HCT116 (cell line): ENCODE measurements at regions not wholly inside any gene's neighbourhood (a gene's known extent, or its start where the extent isn't known, plus 50 kb on each side); places are given as distances from the start of the nearest gene placed in this dataset.

ENCODE experiments used
- ATAC-seq: fragments of 200-7000 bp; cut with Tn5 transposase; 2 replicates; pipeline ENCODE4 v1.9.1; 2020; ENCODE audit warnings: mild to moderate bottlenecking, moderate library complexity
- BruUV-seq: library from RNA; stranded (reverse); fragments of 400-500 nt; replicated peaks from 2 replicates; lab custom pipeline; 2021; lab: Mats Ljungman, UMichigan
- CTCF ChIA-PET: fragments of 300-600 bp; sonication (Branson Sonifier 250); formaldehyde crosslinking; loops from one replicate; lab custom pipeline; 2021; ENCODE audit warnings: antibody characterized with exemption; lab: Charles Lee
- POLR2A ChIA-PET: fragments of 300-600, 350-600 bp; sonication (Branson Sonifier 250); formaldehyde crosslinking; loops from one replicate; lab custom pipeline; 2021; ENCODE audit warnings: antibody characterized with exemption; lab: Charles Lee
- RAD21 ChIA-PET, 2 experiments: fragments of 300-600 bp; sonication (Branson Sonifier 250); formaldehyde crosslinking; loops; one replicate each; lab custom pipeline; 2023; ENCODE audit warnings: low total read pairs in 2 of 2; ENCODE audit not compliant: uncharacterized antibody in 2 of 2, unreplicated experiment in 2 of 2, low non-redundant PET in 1 of 2; lab: Charles Lee
- DNase-seq: peaks from one replicate; pipeline ENCODE4 v3.0.0-alpha.2; 2010; ENCODE audit warnings: low read depth, low spot score
- H2AFZ ChIP-seq: fragments of 200-600 bp; shearing (Covaris generic), sonication (generic); 2 replicates; pipeline ENCODE4 v1.6.1; 2017; ENCODE audit warnings: low read depth, mixed run types, mixed read lengths, antibody characterized with exemption, low read length; ENCODE audit not compliant: poor library complexity, severe bottlenecking
- H3K27ac ChIP-seq: 2 replicates; pipeline ENCODE4 v1.5.1; 2012; ENCODE audit warnings: low read depth, low read length
- H3K27me3 ChIP-seq: fragments of 200-600 bp; sonication (generic); 2 replicates; pipeline ENCODE4 v1.6.1; 2016; ENCODE audit warnings: mixed run types, low read length, mixed read lengths; ENCODE audit not compliant: insufficient read depth
- H3K36me3 ChIP-seq, 2 experiments: fragments of 200-500 bp in 1 of 2; fragments of 200-600 bp in 1 of 2; sonication (Bioruptor generic) in 1 of 2; sonication (generic) in 1 of 2; 2 replicates each; pipeline versions ENCODE4 v1.5.1 to v1.6.1; 2014 to 2016; ENCODE audit warnings: low read length in 2 of 2, inconsistent platforms in 1 of 2, mixed read lengths in 1 of 2, mixed run types in 1 of 2; ENCODE audit not compliant: insufficient read depth in 2 of 2, control insufficient read depth in 1 of 2
- H3K4me1 ChIP-seq, 2 experiments: fragments of 200-600 bp in 1 of 2; sonication (generic) in 1 of 2; 2 replicates each; pipeline versions ENCODE4 v1.5.1 to v1.6.1; 2012 to 2017; ENCODE audit warnings: low read length in 2 of 2, inconsistent platforms in 1 of 2, mild to moderate bottlenecking in 1 of 2, mixed read lengths in 1 of 2, mixed run types in 1 of 2, moderate library complexity in 1 of 2; ENCODE audit not compliant: insufficient read depth in 2 of 2, control insufficient read depth in 1 of 2
- H3K4me2 ChIP-seq: fragments of 200-600 bp; sonication (generic); 2 replicates; pipeline ENCODE4 v1.6.1; 2017; ENCODE audit warnings: mixed run types, low read length, mixed read lengths
- H3K4me3 ChIP-seq, 2 experiments: fragments of 200-600 bp in 1 of 2; sonication (generic) in 1 of 2; replicated peaks in 1 of 2; 2 replicates each; pipeline ENCODE4 v1.5.1; 2011 to 2016; ENCODE audit warnings: low read length in 2 of 2, control low read depth in 1 of 2, low read depth in 1 of 2, mild to moderate bottlenecking in 1 of 2, mixed read lengths in 1 of 2, mixed run types in 1 of 2
- H3K79me2 ChIP-seq: fragments of 200-600 bp; sonication (generic); 2 replicates; pipeline ENCODE4 v1.6.1; 2017; ENCODE audit warnings: mild to moderate bottlenecking, mixed run types, low read length, moderate library complexity, mixed read lengths; ENCODE audit not compliant: insufficient read depth
- H3K9ac ChIP-seq: fragments of 200-600 bp; sonication (generic); 2 replicates; pipeline ENCODE4 v1.6.1; 2016; ENCODE audit warnings: low read length, mixed read lengths
- H3K9me2 ChIP-seq: fragments of 200-600 bp; sonication (generic), shearing (Covaris generic); 2 replicates; pipeline ENCODE4 v1.6.1; 2017; ENCODE audit warnings: mixed run types, mild to moderate bottlenecking, moderate library complexity; ENCODE audit not compliant: insufficient read depth
- H3K9me3 ChIP-seq, 2 experiments: fragments of 200-500 bp in 1 of 2; fragments of 200-600 bp in 1 of 2; sonication (Bioruptor generic) in 1 of 2; sonication (generic) in 1 of 2; 2 replicates each; pipeline ENCODE4 v1.6.1; 2014 to 2017; ENCODE audit warnings: low read length in 2 of 2, mixed read lengths in 2 of 2, inconsistent platforms in 1 of 2, low read depth in 1 of 2, mild to moderate bottlenecking in 1 of 2, mixed run types in 1 of 2, moderate library complexity in 1 of 2; ENCODE audit not compliant: control insufficient read depth in 1 of 2, insufficient read depth in 1 of 2
- H4K20me1 ChIP-seq: fragments of 200-600 bp; sonication (generic), shearing (Covaris generic); 2 replicates; pipeline ENCODE4 v1.6.1; 2017; ENCODE audit warnings: mixed run types, mild to moderate bottlenecking, moderate library complexity; ENCODE audit not compliant: insufficient read depth
- CBX3 ChIP-seq: IDR thresholded peaks from 2 replicates; pipeline ENCODE4 v1.6.1; 2012; ENCODE audit warnings: low read depth
- CEBPB ChIP-seq: IDR thresholded peaks from 2 replicates; pipeline ENCODE4 v1.6.1; 2012; ENCODE audit warnings: low read depth
- ELF1 ChIP-seq: IDR thresholded peaks from 2 replicates; pipeline ENCODE4 v1.6.1; 2012; ENCODE audit warnings: low read depth, borderline replicate concordance
- EZH2 ChIP-seq: fragments of 200-600 bp; sonication (generic); IDR thresholded peaks from 2 replicates; pipeline ENCODE4 v1.6.1; 2017; ENCODE audit warnings: antibody characterized with exemption, mixed run types
- EZH2phosphoT487 ChIP-seq: fragments of 200-600 bp; IDR thresholded peaks from 2 replicates; pipeline ENCODE4 v1.6.1; 2018; ENCODE audit warnings: antibody characterized with exemption, borderline replicate concordance
- POLR2A ChIP-seq: IDR thresholded peaks from 2 replicates; pipeline ENCODE4 v1.7.0; 2011; ENCODE audit warnings: borderline replicate concordance; ENCODE audit not compliant: insufficient read depth, insufficient read length; ENCODE audit errors: extremely low read depth
- POLR2AphosphoS5 ChIP-seq: IDR thresholded peaks from 2 replicates; pipeline ENCODE4 v1.6.1; 2011; ENCODE audit warnings: mild to moderate bottlenecking, low read depth, low read length, moderate library complexity
- SIN3A ChIP-seq: IDR thresholded peaks from 2 replicates; pipeline ENCODE4 v1.6.1; 2012; ENCODE audit warnings: low read depth
- SP1 ChIP-seq: IDR thresholded peaks from 2 replicates; pipeline ENCODE4 v1.6.1; 2012; ENCODE audit warnings: low read depth
- TCF7L2 ChIP-seq: IDR thresholded peaks from 2 replicates; pipeline ENCODE4 v1.7.0; 2011; ENCODE audit warnings: borderline replicate concordance, inconsistent platforms; ENCODE audit not compliant: insufficient read depth, insufficient read length; ENCODE audit errors: extremely low read depth
- YY1 ChIP-seq: IDR thresholded peaks from 2 replicates; pipeline ENCODE4 v1.6.1; 2011; ENCODE audit warnings: low read length, low read depth, moderate library complexity, mild to moderate bottlenecking; ENCODE audit not compliant: insufficient replicate concordance; ENCODE audit errors: extremely low read depth
- ZFX ChIP-seq: fragments of 450-650 bp; IDR thresholded peaks from 2 replicates; pipeline ENCODE4 v1.6.1; 2017
- ZNF274 ChIP-seq: fragments of 200-500 bp; sonication (Bioruptor generic); IDR thresholded peaks from 2 replicates; pipeline ENCODE4 v1.6.1; 2014; ENCODE audit warnings: mild to moderate bottlenecking, low read depth, low read length, inconsistent platforms
- intact Hi-C: fragments of 100-400 bp; cut with micrococcal nuclease; formaldehyde crosslinking; loops from 2 replicates; pipeline ENCODE4 v1.10.0; 2022
- TF ChIP-seq, protein P1 (sequence below): IDR thresholded peaks from 2 replicates; pipeline ENCODE4 v1.6.1; 2012; ENCODE audit warnings: low read depth

DNA sequence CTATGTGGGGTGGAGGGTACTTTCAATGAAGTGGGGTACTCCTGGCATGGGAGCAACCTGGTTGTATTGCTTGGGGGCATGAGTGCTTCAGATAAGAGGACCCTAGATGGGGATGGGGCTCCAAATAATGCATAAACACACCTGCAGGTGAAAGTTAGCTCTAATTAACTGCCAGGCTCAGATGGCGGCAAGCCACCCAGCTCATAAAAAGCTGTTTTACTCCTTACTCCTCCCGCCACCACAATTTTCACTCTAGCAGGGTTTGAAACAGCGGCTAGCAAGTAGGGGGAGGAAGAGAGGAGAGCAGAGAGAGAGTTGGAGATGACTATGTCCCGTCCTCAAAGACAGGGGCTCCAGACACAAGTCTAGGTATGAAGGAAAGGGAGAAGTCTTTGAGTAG, 117.7 kb upstream of the WSCD1 start:
- Histone ChIP-seq H3K79me2 (no peaks in the 10 kb centered on the region), H3K36me3 (no peaks in the 10 kb centered on the region), H3K9ac (no peak overlapping the region), H3K27ac (no peak overlapping the region), H2AFZ (no peak overlapping the region), H3K4me2 (no peak overlapping the region), H3K27me3 (peaks cover 70% of the 10 kb centered on the region)
- POLR2A ChIA-PET = interaction anchor here (0.6 kb wide), 1 partner anchor 20 kb away, joined by 5 read pairs; no protein-coding TSS in a partner anchor
- TF ChIP-seq CBX3 (no peak), SP1 (no peak), EZH2 (no peak), POLR2AphosphoS5 (no peak)
- TF ChIP-seq, all 23 proteins: peak for 0
- intact Hi-C loops = no loop called here
- no peaks in the 10 kb centered on the region for H3K4me1 ChIP-seq
- no peak overlapping the region for H3K4me3 ChIP-seq
- ATAC-seq (no peak), DNase-seq (no peak)
- CTCF ChIA-PET = no interaction called here
- H3K9me3 ChIP-seq = no peaks in the 10 kb centered on the region
- H3K9me2 ChIP-seq = no peaks in the 10 kb centered on the region
- H4K20me1 ChIP-seq = no peaks in the 10 kb centered on the region
- RAD21 ChIA-PET = no interaction called here
- BruUV-seq = no TSS peak

DNA sequence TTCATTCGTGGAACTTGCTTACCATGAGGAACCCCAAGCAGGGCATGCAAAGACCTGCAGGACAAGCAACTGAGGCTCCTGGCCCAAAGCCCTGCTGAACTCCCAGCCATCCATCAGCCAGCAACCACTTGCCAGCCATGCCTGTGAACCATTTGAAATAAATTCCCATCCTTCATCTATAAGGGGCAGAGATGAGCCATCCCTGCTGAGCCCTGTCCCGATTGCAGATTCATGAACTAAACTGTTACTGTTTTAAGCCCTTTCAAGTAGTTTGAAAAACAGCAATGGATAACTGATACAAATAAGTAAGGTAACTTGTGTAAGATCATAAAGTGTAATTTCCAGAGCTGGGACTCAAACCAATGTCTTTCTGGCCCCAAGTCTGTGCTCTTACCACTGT, 114.4 kb upstream of the WSCD1 start:
- ChIA-PET CTCF (no interaction called here), POLR2A (no interaction called here), RAD21 (no interaction called here)
- Histone ChIP-seq H3K79me2 (no peaks in the 10 kb centered on the region), H3K36me3 (no peaks in the 10 kb centered on the region), H3K4me1 (no peaks in the 10 kb centered on the region), H2AFZ (no peak overlapping the region), H3K4me2 (no peak overlapping the region), H3K4me3 (no peak overlapping the region), H3K27me3 (peaks cover 62% of the 10 kb centered on the region), H3K9me2 (no peaks in the 10 kb centered on the region), H3K9me3 (no peaks in the 10 kb centered on the region), H3K27ac (no peak overlapping the region), H3K9ac (no peak overlapping the region), H4K20me1 (no peaks in the 10 kb centered on the region)
- no peak for TF ChIP-seq CBX3
- TF ChIP-seq YY1 = no peak
- TF ChIP-seq POLR2A = no peak
- no peak for TF ChIP-seq CEBPB
- no peak for TF ChIP-seq TCF7L2
- no peak for TF ChIP-seq ZFX
- no peak for TF ChIP-seq SIN3A
- no peak for TF ChIP-seq ELF1
- TF ChIP-seq EZH2phosphoT487 = no peak
- TF ChIP-seq, protein P1, sequence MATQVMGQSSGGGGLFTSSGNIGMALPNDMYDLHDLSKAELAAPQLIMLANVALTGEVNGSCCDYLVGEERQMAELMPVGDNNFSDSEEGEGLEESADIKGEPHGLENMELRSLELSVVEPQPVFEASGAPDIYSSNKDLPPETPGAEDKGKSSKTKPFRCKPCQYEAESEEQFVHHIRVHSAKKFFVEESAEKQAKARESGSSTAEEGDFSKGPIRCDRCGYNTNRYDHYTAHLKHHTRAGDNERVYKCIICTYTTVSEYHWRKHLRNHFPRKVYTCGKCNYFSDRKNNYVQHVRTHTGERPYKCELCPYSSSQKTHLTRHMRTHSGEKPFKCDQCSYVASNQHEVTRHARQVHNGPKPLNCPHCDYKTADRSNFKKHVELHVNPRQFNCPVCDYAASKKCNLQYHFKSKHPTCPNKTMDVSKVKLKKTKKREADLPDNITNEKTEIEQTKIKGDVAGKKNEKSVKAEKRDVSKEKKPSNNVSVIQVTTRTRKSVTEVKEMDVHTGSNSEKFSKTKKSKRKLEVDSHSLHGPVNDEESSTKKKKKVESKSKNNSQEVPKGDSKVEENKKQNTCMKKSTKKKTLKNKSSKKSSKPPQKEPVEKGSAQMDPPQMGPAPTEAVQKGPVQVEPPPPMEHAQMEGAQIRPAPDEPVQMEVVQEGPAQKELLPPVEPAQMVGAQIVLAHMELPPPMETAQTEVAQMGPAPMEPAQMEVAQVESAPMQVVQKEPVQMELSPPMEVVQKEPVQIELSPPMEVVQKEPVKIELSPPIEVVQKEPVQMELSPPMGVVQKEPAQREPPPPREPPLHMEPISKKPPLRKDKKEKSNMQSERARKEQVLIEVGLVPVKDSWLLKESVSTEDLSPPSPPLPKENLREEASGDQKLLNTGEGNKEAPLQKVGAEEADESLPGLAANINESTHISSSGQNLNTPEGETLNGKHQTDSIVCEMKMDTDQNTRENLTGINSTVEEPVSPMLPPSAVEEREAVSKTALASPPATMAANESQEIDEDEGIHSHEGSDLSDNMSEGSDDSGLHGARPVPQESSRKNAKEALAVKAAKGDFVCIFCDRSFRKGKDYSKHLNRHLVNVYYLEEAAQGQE = no peak
- TF ChIP-seq ZNF274 = no peak
- BruUV-seq = no TSS peak
- intact Hi-C loops = no loop called here
- DNase-seq (no peak), ATAC-seq (no peak)
